Left colon (tissue), 2 donors: ENCODE measurements at regions not wholly inside any gene's neighbourhood (a gene's known extent, or its start where the extent isn't known, plus 50 kb on each side); places are given as distances from the start of the nearest gene placed in this dataset.

Source experiments
- ATAC-seq: fragments of 200-7000 bp; cut with Tn5 transposase; one replicate; pipeline ENCODE4 v1.9.1; 2020; ENCODE audit warnings: mild to moderate bottlenecking, moderate library complexity
- DNase-seq, 2 donors: peaks; one replicate each; pipeline ENCODE4 v3.0.0-alpha.2; 2020
- intact Hi-C, 2 donors: fragments of 100-400 bp; cut with DNase I in 1 of 2; cut with micrococcal nuclease in 1 of 2; formaldehyde crosslinking; loops; one replicate each; pipeline versions ENCODE4 v1.11.2 to v1.14.0; 2022; cut with DNase I, micrococcal nuclease
- donor health status: DM: no; HTN: no; CAD: no.
- donor health status: DM: yes; HTN: yes; CAD: no.

DNA sequence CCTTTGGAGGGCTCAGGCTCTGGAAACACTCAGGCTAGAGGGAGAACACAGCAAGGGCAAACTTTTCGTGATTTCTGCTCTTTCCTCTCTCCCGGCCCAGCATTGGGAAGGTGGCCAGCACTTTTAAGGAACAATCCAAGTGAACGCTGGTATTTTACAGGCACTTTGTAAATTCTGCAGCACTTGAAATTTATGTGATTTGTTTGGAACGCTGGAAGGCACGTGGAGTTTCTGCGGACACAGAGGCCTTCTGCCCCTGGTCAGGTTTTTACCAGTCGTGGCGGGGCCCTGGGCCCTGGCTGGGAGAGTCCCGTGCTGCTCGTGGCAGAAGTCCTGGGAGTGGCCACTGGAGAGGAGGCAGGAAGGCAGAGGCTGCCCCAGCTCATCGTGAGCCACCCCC lies 188.6 kb downstream of the ENGASE start:
- no peak for ATAC-seq
- intact Hi-C loops, result no loop called here

GRCh38 chr17:79262624-79263023 lies 188.0 kb downstream of the ENGASE start:
- ATAC-seq (no peak), DNase-seq (no peak)
- intact Hi-C loops, result no loop called here

More for the DNA sequence above, 188.6 kb downstream of the ENGASE start:
- no peak for DNase-seq

DNA sequence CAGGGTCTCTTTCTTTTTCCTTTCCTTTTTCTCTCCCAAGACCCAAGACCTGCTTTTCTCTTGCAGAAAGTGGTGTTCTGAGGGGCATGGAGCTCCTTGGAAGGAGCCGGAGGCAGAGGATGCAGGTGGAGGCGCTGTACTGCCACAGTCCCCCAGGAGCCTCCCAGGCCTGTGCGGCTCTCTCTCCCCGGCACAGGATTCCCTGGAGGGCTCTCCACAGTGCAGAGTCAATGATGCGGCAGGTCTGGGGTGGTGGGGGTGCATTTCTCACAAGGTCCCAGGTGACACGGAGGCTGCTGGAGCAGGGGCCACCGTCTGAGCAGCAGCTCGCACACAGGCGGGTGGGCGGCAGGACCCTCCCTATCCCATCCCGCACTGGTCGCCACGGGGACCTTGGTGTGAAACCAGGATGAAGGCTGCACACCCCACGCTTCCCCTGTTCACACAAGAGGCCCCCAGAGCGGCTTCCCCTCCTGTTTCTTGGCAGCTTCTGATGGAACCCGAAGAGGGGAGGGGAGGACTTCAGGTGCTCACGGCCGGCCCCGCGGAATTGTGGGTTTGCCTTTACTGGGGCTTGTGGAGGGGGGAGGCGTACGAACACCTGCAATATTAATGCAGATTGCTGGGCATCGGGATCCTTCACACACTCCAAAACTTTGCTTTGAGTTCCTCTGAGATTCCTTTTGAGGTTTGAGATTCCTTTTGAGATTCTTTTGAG lies 186.9 kb downstream of the ENGASE start:
- no peak for ATAC-seq
- intact Hi-C loops, result no loop called here
- DNase-seq, result no peak

DNA sequence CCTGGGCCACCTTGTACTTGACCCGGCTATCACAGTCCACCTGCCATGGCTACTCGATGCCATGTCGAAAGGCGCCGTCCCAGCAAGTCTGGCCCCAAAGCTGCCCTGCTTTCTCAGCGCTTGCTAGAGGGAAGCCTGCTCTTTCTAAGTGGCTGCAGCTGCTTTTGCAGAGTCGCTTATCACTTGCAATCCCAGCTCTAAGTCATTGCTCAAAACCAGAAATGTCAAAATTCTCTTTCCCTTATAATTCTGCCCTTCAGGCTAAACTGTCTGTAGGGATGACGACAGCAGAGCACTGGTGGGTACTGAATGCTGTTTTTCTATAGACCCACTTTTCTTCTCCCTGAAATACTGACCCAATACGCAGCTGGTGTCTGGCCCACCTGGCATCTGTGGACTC lies 184.2 kb downstream of the ENGASE start:
- DNase-seq (no peak), ATAC-seq (no peak)
- intact Hi-C loops, result no loop called here

GRCh38 chr17:79258041-79258440 lies 183.4 kb downstream of the ENGASE start:
- intact Hi-C loops, result no loop called here
- DNase-seq (no peak), ATAC-seq (no peak)

- no peak for ATAC-seq
- intact Hi-C loops, result no loop called here
These were observed 181.4 kb downstream of the ENGASE start for GRCh38 chr17:79255926-79256585.

DNA sequence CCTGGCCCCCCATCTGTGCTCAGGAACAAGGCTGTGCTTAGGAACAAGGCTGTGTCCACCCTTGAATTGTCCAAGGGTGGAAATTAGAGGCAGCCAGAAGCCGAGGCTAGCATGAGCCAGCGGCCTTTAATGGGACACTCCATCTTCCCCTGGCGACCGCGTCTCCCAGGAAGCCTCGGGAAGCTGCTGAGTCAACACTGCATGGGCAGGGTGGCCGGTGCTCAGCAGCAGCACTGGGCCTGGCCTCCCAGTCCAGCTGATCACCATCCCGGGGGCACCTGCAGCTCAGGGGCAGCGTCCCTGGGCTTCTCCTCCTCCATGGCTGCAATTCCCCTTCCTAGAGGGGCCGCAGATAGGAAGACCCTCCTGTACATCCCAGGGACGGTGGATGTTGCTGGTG lies 180.8 kb downstream of the ENGASE start:
- no peak for DNase-seq
- no peak for ATAC-seq
- intact Hi-C loops, result no loop called here

More at GRCh38 chr17:79255926-79256585, 181.4 kb downstream of the ENGASE start:
- DNase-seq, result no peak

DNA sequence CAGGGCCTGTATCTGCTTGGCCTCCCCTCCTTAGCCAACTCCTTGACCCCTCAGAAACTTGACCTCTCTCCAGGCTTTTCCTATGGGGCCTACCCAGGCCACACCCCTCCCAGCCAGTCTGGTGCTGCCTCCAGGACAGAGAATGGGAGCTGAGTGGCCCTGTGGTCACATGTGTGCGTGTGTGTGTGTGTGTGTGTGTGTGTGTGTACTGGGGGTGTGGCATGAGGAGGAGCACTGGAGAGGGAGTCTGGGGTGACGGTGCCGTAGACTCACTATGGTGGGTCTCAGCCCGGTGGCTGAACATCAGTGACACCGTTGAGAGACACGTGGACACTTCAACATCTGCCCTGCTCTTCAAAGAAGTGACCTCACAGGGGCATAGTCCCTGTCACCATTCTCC lies 180.4 kb downstream of the ENGASE start:
- intact Hi-C loops, result no loop called here
- DNase-seq, result no peak
- no peak for ATAC-seq

GRCh38 chr17:79252886-79253285 lies 178.3 kb downstream of the ENGASE start:
- intact Hi-C loops, result no loop called here
- DNase-seq (no peak), ATAC-seq (no peak)

DNA sequence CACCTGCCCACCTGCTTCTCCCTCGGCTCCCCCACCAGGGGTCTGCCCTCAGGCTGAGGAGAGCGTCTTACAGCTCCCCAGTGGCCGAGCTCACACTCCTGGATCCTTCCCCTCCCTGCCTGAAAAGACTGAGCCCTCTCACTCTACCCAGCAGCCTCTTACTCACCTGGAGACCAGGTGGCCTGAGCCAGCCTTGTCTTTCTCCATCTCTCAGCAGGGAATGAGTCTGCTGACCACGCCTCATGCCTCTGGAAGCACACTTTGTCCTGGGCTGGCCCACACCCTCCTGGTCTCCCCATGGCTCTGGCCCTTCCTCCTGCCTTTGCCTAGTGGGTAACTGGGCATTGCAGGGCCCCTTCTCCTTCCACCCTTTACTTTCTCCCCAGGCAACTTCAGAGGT lies 177.2 kb downstream of the ENGASE start:
- no peak for DNase-seq
- intact Hi-C loops, result no loop called here
- no peak for ATAC-seq

GRCh38 chr17:79249929-79250521 lies 175.4 kb downstream of the ENGASE start:
- intact Hi-C loops, result no loop called here
- ATAC-seq (no peak), DNase-seq (no peak)

GRCh38 chr17:79248843-79249493 lies 174.3 kb downstream of the ENGASE start:
- intact Hi-C loops, result no loop called here
- ATAC-seq, result no peak
- DNase-seq, result no peak

DNA sequence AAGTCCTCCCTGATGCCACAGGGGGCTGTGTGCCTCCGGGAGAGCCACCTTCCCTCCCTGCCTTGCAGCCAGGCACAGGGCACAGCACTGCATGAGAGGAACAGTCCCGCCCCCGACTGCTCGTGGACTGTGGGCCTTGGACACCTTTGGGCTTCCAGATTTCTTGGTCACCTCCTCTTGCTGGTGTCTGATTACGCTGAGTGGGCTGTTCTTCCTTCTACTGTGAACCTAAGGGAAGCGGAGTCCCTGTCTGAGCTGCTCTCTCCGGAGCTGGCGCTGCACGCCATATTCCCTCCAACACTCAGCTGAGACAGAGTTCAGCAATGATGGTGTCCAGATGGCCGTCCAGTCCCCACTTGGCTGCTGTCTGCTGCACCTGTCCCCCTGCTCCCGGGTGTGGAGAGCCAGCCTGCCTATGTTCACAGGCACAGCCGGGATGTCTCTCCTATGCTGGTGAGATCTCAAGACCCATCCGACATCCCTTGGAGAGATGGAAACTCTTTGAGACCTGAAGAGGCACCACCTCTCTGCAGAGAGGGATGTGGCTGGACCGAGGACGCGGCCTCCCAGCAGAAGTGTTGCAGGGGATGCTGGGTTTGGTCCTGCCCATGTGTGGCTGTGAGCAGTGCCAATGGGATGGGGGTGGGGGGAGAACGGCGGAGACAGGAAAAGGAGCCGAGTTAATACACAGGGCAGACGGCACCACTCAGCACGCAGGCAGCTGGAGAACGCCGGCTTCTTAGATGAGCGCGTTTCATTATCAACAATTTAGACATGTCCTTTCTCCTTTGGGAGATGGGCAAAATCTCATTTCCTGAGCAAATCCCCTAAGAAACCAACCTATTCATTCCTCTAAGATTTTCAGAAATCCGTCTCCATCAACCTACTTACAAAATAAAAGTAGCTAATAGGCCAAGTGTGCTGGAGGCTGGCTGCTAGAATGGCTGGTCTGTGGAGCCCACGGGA lies 171.9 kb downstream of the ENGASE start:
- intact Hi-C loops, result no loop called here
- DNase-seq, result no peak
- ATAC-seq, result no peak

- intact Hi-C loops, result no loop called here
- DNase-seq (no peak), ATAC-seq (no peak)
These were observed 170.0 kb downstream of the ENGASE start for GRCh38 chr17:79244665-79245064.

- no peak for ATAC-seq
- intact Hi-C loops, result no loop called here
- DNase-seq, result no peak
These were observed 169.4 kb downstream of the ENGASE start for GRCh38 chr17:79243996-79244395.

DNA sequence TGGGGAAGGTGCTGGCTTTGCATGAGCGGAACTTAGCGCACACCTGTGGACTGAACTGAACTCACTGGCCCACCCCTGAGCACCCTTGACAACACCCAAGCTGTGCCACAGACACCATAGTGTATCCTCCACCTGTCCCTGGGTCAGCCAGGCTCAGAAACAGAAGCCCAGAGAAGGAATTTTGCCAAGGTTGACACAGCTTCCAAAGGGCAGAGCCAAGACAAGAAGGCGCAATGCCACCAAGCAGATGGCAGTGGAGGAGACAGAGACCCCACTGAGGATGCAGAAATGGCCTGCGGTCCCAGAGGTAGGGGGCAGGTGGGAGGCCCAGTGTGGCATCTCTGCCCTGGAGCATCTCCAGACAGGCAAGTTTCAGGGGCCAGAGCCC lies 169.0 kb downstream of the ENGASE start:
- DNase-seq, result no peak
- ATAC-seq, result no peak
- intact Hi-C loops, result no loop called here

DNA sequence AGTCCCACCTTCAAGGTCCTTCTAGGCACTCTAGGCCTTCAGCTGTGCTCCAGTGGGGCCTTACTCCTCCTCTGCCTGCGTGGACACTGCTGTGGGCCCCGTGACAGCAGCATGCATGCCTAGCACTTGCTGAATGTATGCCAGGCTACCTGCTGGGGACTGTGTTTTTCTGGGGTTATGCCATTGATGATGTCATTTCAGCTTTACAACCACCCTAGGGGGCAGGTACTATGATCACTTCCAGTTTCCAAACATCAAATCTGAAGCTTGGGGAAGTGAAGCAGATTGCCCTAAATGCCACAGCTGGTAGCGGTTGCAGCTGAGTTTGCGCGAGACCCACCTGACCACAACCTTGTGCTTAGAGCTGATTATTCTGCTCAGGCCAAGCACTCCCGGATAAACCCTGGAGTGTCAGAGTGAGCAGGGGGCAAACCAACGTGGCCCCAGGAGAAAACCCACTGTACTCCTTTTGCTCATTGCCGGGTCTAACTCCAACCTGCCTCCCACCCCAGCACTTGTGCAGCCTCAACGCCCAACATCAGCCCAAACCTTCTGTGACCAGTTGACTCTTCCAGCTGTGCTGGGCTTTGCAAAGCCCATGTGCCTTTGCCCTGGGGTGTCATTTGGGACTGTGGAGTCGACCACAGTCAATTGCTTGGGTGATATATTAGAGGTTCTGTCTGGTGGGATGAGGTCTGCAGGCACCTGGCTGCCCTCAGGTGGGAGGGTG lies 168.4 kb downstream of the ENGASE start:
- no peak for ATAC-seq
- intact Hi-C loops, result no loop called here
- no peak for DNase-seq

DNA sequence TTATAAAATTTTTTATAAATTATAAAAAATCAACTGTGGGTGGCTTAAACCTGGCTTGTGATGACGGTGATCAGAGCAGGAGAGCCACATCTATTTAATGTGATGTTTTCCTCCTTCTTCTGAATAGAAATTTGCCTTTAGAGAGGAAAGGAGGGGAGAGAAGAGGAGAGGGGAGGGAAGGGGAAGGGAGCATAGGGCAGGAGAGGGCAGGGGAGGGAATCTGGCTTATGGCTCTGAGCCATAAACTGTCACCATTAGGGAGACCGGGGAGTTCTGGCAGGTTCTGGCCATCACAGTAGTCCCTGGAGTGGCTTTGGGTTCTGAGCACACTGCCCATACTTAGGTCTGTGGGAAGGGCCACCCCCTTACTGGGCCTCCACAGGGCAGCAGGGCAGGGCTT lies 167.8 kb downstream of the ENGASE start:
- ATAC-seq (no peak), DNase-seq (no peak)
- intact Hi-C loops, result no loop called here
